ENCODE measurements at regions not wholly inside any gene's neighbourhood (a gene's known extent, or its start where the extent isn't known, plus 50 kb on each side); places are given as distances from the start of the nearest gene placed in this dataset.
"Not testable (repeated sequence)": the region's sequence is repeated elsewhere in the genome, so short reads cannot be mapped to it uniquely, and the experiment has no call there.

DNA sequence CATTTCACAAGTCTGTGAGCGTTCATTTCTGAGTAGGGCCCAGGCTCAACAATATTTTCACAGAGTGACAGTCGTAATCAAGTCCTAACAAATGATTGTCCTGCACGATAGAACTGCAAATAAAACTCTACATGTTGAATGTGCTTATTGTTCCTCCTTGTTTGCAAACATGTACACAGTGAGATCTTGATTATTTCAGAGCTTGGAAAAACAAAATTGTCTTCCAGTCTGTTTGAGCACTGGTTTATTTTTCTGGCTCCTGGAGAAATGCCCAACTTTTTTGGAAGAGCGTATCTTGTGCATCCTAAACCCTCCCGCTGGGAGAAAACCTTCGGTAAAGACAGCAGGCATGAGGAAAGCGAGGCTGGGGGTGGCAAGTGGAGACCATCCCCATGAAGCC lies 91.1 kb downstream of the TEX36 start:
- intact Hi-C loops (cut with micrococcal nuclease; ENCODE audit: unreplicated experiment), result no loop called here
- RAD21 ChIA-PET (ENCODE audit: unreplicated experiment), result no interaction called here
- H2AFZ ChIP-seq (ENCODE audit: control insufficient read depth, low read depth, low read length), result no peak overlapping the region
- no peaks in the 10 kb centered on the region for H3K4me1 ChIP-seq (ENCODE audit: control insufficient read depth, insufficient read depth, low read length)
- no peak overlapping the region for H3K4me3 ChIP-seq
- no peaks in the 10 kb centered on the region for H3K9me3 ChIP-seq (replicated peaks; ENCODE audit: control insufficient read depth, insufficient read depth, low read length)
- H3K79me2 ChIP-seq (ENCODE audit: control insufficient read depth, insufficient read depth, low read length), result no peaks in the 10 kb centered on the region
- no peak for ATAC-seq
- no peaks in the 10 kb centered on the region for H3K27me3 ChIP-seq (replicated peaks in 1 of 2; ENCODE audit: control insufficient read depth in 2 of 2, insufficient read depth in 2 of 2, low read length in 1 of 2)
- no peaks in the 10 kb centered on the region for H4K20me1 ChIP-seq (ENCODE audit: control insufficient read depth, insufficient read depth)
- H3K9ac ChIP-seq (ENCODE audit: control insufficient read depth, insufficient read depth, low read length), result no peak overlapping the region
- 13% methylated on average over 7 of the region's 7 CpGs for WGBS (ENCODE audit: insufficient coverage, insufficient replicate concordance, low lambda C conversion rate, missing lambda C conversion rate)
- H3K4me2 ChIP-seq (ENCODE audit: control insufficient read depth, insufficient read depth), result no peak overlapping the region
- no peak overlapping the region for H3K27ac ChIP-seq (ENCODE audit: control insufficient read depth, insufficient read depth)
- in situ Hi-C loops (cut with MboI), result no loop called here
- SMC1A ChIA-PET (ENCODE audit: uncharacterized antibody, unreplicated experiment), result interaction anchor here (0.5 kb wide), 1 partner anchor 57 kb away, joined by 3 read pairs; no protein-coding TSS in a partner anchor
- FAIRE-seq, result no peak
- no peak for DNase-seq (ENCODE audit: low read depth, low spot score)
- POLR2A ChIA-PET, result no interaction called here
- BruUV-seq (replicated peaks), result no TSS peak
- CTCF ChIA-PET, result interaction anchor here (1.0 kb wide), 1 partner anchor 385 kb away, joined by 3 read pairs; no protein-coding TSS in a partner anchor
- H3K36me3 ChIP-seq (ENCODE audit: control insufficient read depth in 2 of 2, insufficient read depth in 2 of 2, low read length in 1 of 2), result no peaks in the 10 kb centered on the region
- TF ChIP-seq, protein P1, sequence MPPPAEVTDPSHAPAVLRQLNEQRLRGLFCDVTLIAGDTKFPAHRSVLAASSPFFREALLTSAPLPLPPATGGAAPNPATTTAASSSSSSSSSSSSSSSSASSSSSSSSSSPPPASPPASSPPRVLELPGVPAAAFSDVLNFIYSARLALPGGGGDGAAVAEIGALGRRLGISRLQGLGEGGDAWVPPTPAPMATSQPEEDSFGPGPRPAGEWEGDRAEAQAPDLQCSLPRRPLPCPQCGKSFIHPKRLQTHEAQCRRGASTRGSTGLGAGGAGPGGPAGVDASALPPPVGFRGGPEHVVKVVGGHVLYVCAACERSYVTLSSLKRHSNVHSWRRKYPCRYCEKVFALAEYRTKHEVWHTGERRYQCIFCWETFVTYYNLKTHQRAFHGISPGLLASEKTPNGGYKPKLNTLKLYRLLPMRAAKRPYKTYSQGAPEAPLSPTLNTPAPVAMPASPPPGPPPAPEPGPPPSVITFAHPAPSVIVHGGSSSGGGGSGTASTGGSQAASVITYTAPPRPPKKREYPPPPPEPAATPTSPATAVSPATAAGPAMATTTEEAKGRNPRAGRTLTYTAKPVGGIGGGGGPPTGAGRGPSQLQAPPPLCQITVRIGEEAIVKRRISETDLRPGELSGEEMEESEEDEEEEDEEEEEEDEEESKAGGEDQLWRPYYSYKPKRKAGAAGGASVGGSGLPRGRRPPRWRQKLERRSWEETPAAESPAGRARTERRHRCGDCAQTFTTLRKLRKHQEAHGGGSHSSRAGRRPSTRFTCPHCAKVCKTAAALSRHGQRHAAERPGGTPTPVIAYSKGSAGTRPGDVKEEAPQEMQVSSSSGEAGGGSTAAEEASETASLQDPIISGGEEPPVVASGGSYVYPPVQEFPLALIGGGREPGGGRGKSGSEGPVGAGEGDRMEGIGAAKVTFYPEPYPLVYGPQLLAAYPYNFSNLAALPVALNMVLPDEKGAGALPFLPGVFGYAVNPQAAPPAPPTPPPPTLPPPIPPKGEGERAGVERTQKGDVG (CRISPR knock-in tag; IDR thresholded peaks at IDR 0.05), result no peak
- TF ChIP-seq SREBF2 (IDR thresholded peaks at IDR 0.05; ENCODE audit: low read length) (no peak), CEBPZ (IDR thresholded peaks at IDR 0.05; ENCODE audit: low read depth, low read length) (no peak), KDM1A (IDR thresholded peaks at IDR 0.05; ENCODE audit: borderline replicate concordance) (no peak), PAX8 (IDR thresholded peaks at IDR 0.05) (no peak), RB1 (IDR thresholded peaks at IDR 0.05; ENCODE audit: borderline replicate concordance) (no peak), SMARCA5 (IDR thresholded peaks at IDR 0.05) (no peak), MTA2 (IDR thresholded peaks at IDR 0.05; ENCODE audit: low read depth) (no peak), BRCA1 (IDR thresholded peaks at IDR 0.05; ENCODE audit: low read depth, low read length) (no peak), SUPT20H (IDR thresholded peaks at IDR 0.05; ENCODE audit: borderline replicate concordance, control insufficient read depth, low read depth, low read length) (no peak)

- CTCF ChIA-PET; H3K79me2 ChIP-seq (ENCODE audit: control insufficient read depth, insufficient read depth, low read length); FAIRE-seq; H4K20me1 ChIP-seq (ENCODE audit: control insufficient read depth, insufficient read depth); H3K4me1 ChIP-seq (ENCODE audit: control insufficient read depth, insufficient read depth, low read length); H3K4me3 ChIP-seq; H3K9me3 ChIP-seq (replicated peaks; ENCODE audit: control insufficient read depth, insufficient read depth, low read length); H3K27me3 ChIP-seq (replicated peaks in 1 of 2; ENCODE audit: control insufficient read depth in 2 of 2, insufficient read depth in 2 of 2, low read length in 1 of 2); in situ Hi-C loops (cut with MboI); ATAC-seq; H2AFZ ChIP-seq (ENCODE audit: control insufficient read depth, low read depth, low read length); intact Hi-C loops (cut with micrococcal nuclease; ENCODE audit: unreplicated experiment); H3K27ac ChIP-seq (ENCODE audit: control insufficient read depth, insufficient read depth); H3K9ac ChIP-seq (ENCODE audit: control insufficient read depth, insufficient read depth, low read length); SMC1A ChIA-PET (ENCODE audit: uncharacterized antibody, unreplicated experiment); H3K4me2 ChIP-seq (ENCODE audit: control insufficient read depth, insufficient read depth); H3K36me3 ChIP-seq (ENCODE audit: control insufficient read depth in 2 of 2, insufficient read depth in 2 of 2, low read length in 1 of 2); RAD21 ChIA-PET (ENCODE audit: unreplicated experiment); DNase-seq (ENCODE audit: low read depth, low spot score); POLR2A ChIA-PET; BruUV-seq (replicated peaks): not testable (repeated sequence)
- 20% methylated on average over 8 of the region's 8 CpGs for WGBS (ENCODE audit: insufficient coverage, insufficient replicate concordance, low lambda C conversion rate, missing lambda C conversion rate)
These were observed 94.2 kb downstream of the TEX36 start for GRCh38 chr10:125588738-125589137.
